HEK293T (cell line): ENCODE measurements at regions not wholly inside any gene's neighbourhood (a gene's known extent, or its start where the extent isn't known, plus 50 kb on each side); places are given as distances from the start of the nearest gene placed in this dataset.

Source experiments
- CTCF ChIA-PET: fragments of 350-600 bp; formaldehyde crosslinking; extraction: SDS; loops from one replicate; lab custom pipeline; 2021; ENCODE audit warnings: antibody characterized with exemption, inconsistent platforms; lab: Yijun Ruan, JAX
- POLR2A ChIA-PET: fragments of 350-600 bp; formaldehyde crosslinking; extraction: SDS; loops from one replicate; lab custom pipeline; 2020; ENCODE audit warnings: antibody characterized with exemption, inconsistent platforms; lab: Yijun Ruan, JAX
- DNase-seq: peaks from one replicate; pipeline ENCODE4 v3.0.0; 2012; ENCODE audit warnings: mixed read lengths; ENCODE audit errors: extremely low spot score
- ARNT ChIP-seq: fragments of 450-650 bp; IDR thresholded peaks from 2 replicates; pipeline ENCODE4 v1.6.1; 2017; ENCODE audit warnings: mild to moderate bottlenecking
- BHLHE40 ChIP-seq: fragments of 450-650 bp; IDR thresholded peaks from 2 replicates; pipeline ENCODE4 v1.6.1; 2016; ENCODE audit warnings: mild to moderate bottlenecking, moderate library complexity, borderline replicate concordance
- CTBP1 ChIP-seq: fragments of 450-650 bp; IDR thresholded peaks from 2 replicates; pipeline ENCODE4 v1.6.1; 2016; ENCODE audit warnings: borderline replicate concordance
- ELF4 ChIP-seq: fragments of 450-650 bp; IDR thresholded peaks from 2 replicates; pipeline ENCODE4 v1.6.1; 2017; ENCODE audit warnings: antibody characterized with exemption
- FOXA1 ChIP-seq: fragments of 450-650 bp; IDR thresholded peaks from 2 replicates; pipeline ENCODE4 v1.6.1; 2016; ENCODE audit warnings: mild to moderate bottlenecking
- FOXK2 ChIP-seq: fragments of 450-650 bp; IDR thresholded peaks from 2 replicates; pipeline ENCODE4 v1.6.1; 2016; ENCODE audit warnings: mild to moderate bottlenecking
- FOXM1 ChIP-seq: fragments of 450-650 bp; IDR thresholded peaks from 2 replicates; pipeline ENCODE4 v1.6.1; 2017; ENCODE audit warnings: mild to moderate bottlenecking, borderline replicate concordance
- HDGF ChIP-seq: fragments of 450-650 bp; IDR thresholded peaks from 2 replicates; pipeline ENCODE4 v1.6.1; 2017; ENCODE audit warnings: antibody characterized with exemption, borderline replicate concordance
- L3MBTL2 ChIP-seq: fragments of 450-650 bp; conservative IDR thresholded peaks from 2 replicates; pipeline ENCODE4 v1.6.1; 2016; ENCODE audit warnings: mild to moderate bottlenecking
- LEF1 ChIP-seq: fragments of 450-650 bp; IDR thresholded peaks from 2 replicates; pipeline ENCODE4 v1.6.1; 2017; ENCODE audit warnings: mild to moderate bottlenecking, borderline replicate concordance
- NFRKB ChIP-seq: fragments of 450-650 bp; IDR thresholded peaks from 2 replicates; pipeline ENCODE4 v1.6.1; 2016; ENCODE audit warnings: mild to moderate bottlenecking, moderate library complexity
- PKNOX1 ChIP-seq: fragments of 450-650 bp; IDR thresholded peaks from 2 replicates; pipeline ENCODE4 v1.6.1; 2016
- SP1 ChIP-seq: fragments of 450-650 bp; IDR thresholded peaks from 2 replicates; pipeline ENCODE4 v1.6.1; 2017
- SUZ12 ChIP-seq: fragments of 450-650 bp; IDR thresholded peaks from 2 replicates; pipeline ENCODE4 v1.6.1; 2016; ENCODE audit warnings: mild to moderate bottlenecking
- TARDBP ChIP-seq: fragments of 450-650 bp; IDR thresholded peaks from 2 replicates; pipeline ENCODE4 v1.6.1; 2016
- ZNF384 ChIP-seq: fragments of 450-650 bp; IDR thresholded peaks from 2 replicates; pipeline ENCODE4 v1.6.1; 2016

- DNase-seq = no peak
- CTCF ChIA-PET = no interaction called here
- POLR2A ChIA-PET = no interaction called here
- TF ChIP-seq PKNOX1 (no peak), BHLHE40 (no peak), SP1 (no peak), LEF1 (no peak), ZNF384 (no peak), TARDBP (no peak), NFRKB (no peak), HDGF (no peak), FOXM1 (no peak), ARNT (no peak), ELF4 (no peak), FOXA1 (no peak), CTBP1 (no peak), L3MBTL2 (no peak), FOXK2 (no peak), SUZ12 (no peak)
Measured at GRCh38 chr5:57025961-57026360, 74.0 kb upstream of the MIER3 start.

- CTCF ChIA-PET = no interaction called here
- no peak for DNase-seq
- POLR2A ChIA-PET = no interaction called here
- TF ChIP-seq BHLHE40 = no peak
- no peak for TF ChIP-seq FOXA1
- TF ChIP-seq FOXM1 = no peak
- TF ChIP-seq ZNF384 = no peak
- TF ChIP-seq LEF1 = no peak
- no peak for TF ChIP-seq CTBP1
- TF ChIP-seq SUZ12 = no peak
- no peak for TF ChIP-seq FOXK2
- no peak for TF ChIP-seq L3MBTL2
- TF ChIP-seq HDGF = no peak
- TF ChIP-seq NFRKB = no peak
- no peak for TF ChIP-seq PKNOX1
- TF ChIP-seq ELF4 = no peak
- TF ChIP-seq TARDBP = no peak
- TF ChIP-seq SP1 = no peak
- TF ChIP-seq ARNT = no peak
Measured at GRCh38 chr5:57028161-57028560, 76.2 kb upstream of the MIER3 start.

- DNase-seq = no peak
- TF ChIP-seq NFRKB (no peak), ARNT (no peak), CTBP1 (no peak), FOXK2 (no peak), ZNF384 (no peak), PKNOX1 (no peak)
- CTCF ChIA-PET = interaction anchor here (0.6 kb wide), 2 partner anchors 68 to 471 kb away, joined by 3 to 5 read pairs; no protein-coding TSS in a partner anchor
- POLR2A ChIA-PET = interaction anchor here (0.7 to 1.6 kb wide), 2 partner anchors 11 to 123 kb away, joined by 3 to 5 read pairs; partner anchors contain the start of gene SETD9
Measured at GRCh38 chr5:57032151-57032551, 80.2 kb upstream of the MIER3 start.

GRCh38 chr5:57033103-57033502 lies 81.2 kb upstream of the MIER3 start:
- POLR2A ChIA-PET = no interaction called here
- CTCF ChIA-PET = no interaction called here
- no peak for DNase-seq
- TF ChIP-seq SUZ12 = no peak
- TF ChIP-seq L3MBTL2 = no peak
- TF ChIP-seq LEF1 = no peak
- TF ChIP-seq HDGF = no peak
- TF ChIP-seq FOXK2 = no peak
- TF ChIP-seq TARDBP = no peak
- TF ChIP-seq BHLHE40 = no peak
- no peak for TF ChIP-seq PKNOX1

GRCh38 chr5:57033503-57033902 lies 81.6 kb upstream of the MIER3 start:
- POLR2A ChIA-PET = no interaction called here
- CTCF ChIA-PET = no interaction called here
- no peak for TF ChIP-seq FOXA1
- TF ChIP-seq SP1 = no peak
- no peak for TF ChIP-seq ARNT
- TF ChIP-seq LEF1 = no peak
- TF ChIP-seq ZNF384 = no peak
- TF ChIP-seq CTBP1 = no peak
- TF ChIP-seq FOXK2 = no peak
- no peak for TF ChIP-seq PKNOX1
- TF ChIP-seq NFRKB = no peak
- no peak for TF ChIP-seq ELF4
- no peak for TF ChIP-seq HDGF
- no peak for TF ChIP-seq TARDBP
- no peak for TF ChIP-seq SUZ12
- TF ChIP-seq FOXM1 = no peak
- no peak for DNase-seq
